HepG2 (cell line): ENCODE measurements at regions not wholly inside any gene's neighbourhood (a gene's known extent, or its start where the extent isn't known, plus 50 kb on each side); places are given as distances from the start of the nearest gene placed in this dataset.
A peak's percentile ranks its signal among the peaks of the same experiment; 100 is the strongest.

Experiments
- FOXJ3 ChIP-seq: sonication (generic); formaldehyde crosslinking; IDR thresholded peaks from 2 replicates; pipeline ENCODE4 v1.4.0; 2020; ENCODE audit warnings: missing genetic modification reagents, mild to moderate bottlenecking, borderline replicate concordance
- HES4 ChIP-seq: sonication (generic); formaldehyde crosslinking; IDR thresholded peaks from 2 replicates; pipeline ENCODE4 v1.9.0; 2021; ENCODE audit warnings: mild to moderate bottlenecking, missing genetic modification reagents, borderline replicate concordance
- HOXA7 ChIP-seq: sonication (generic); formaldehyde crosslinking; IDR thresholded peaks from 2 replicates; pipeline ENCODE4 v1.8.1; 2022; ENCODE audit warnings: mild to moderate bottlenecking, missing genetic modification reagents, moderate library complexity
- MYNN ChIP-seq: sonication (generic); formaldehyde crosslinking; IDR thresholded peaks from 2 replicates; pipeline ENCODE4 v1.4.0; 2020; ENCODE audit warnings: mild to moderate bottlenecking, low read depth, missing genetic modification reagents
- PCBP1 ChIP-seq: fragments of 200-400 bp; formaldehyde crosslinking; IDR thresholded peaks from 2 replicates; pipeline ENCODE4 v1.6.1; 2017; ENCODE audit warnings: mild to moderate bottlenecking, low read depth, low read length, borderline replicate concordance
- RARA ChIP-seq: IDR thresholded peaks from 2 replicates; pipeline ENCODE4 v1.6.1; 2016; ENCODE audit warnings: missing genetic modification reagents, missing compliant biosample characterization
- RBM39 ChIP-seq: fragments of 200-400 bp; formaldehyde crosslinking; IDR thresholded peaks from one replicate; pipeline ENCODE4 v1.6.1; 2018; ENCODE audit warnings: antibody characterized with exemption, mild to moderate bottlenecking, low read depth, low read length; ENCODE audit not compliant: poor library complexity, severe bottlenecking
- SNAI1 ChIP-seq: sonication (generic); formaldehyde crosslinking; IDR thresholded peaks from 2 replicates; pipeline ENCODE4 v1.5.0; 2020; ENCODE audit warnings: mild to moderate bottlenecking, missing genetic modification reagents, borderline replicate concordance
- SP5 ChIP-seq: IDR thresholded peaks from 2 replicates; pipeline ENCODE4 v1.6.1; 2016; ENCODE audit warnings: low read depth, borderline replicate concordance
- TOPORS ChIP-seq: sonication (generic); formaldehyde crosslinking; IDR thresholded peaks from 2 replicates; pipeline ENCODE4 v1.8.0; 2023; ENCODE audit warnings: mild to moderate bottlenecking, missing genetic modification reagents
- ZNF446 ChIP-seq: sonication (generic); formaldehyde crosslinking; IDR thresholded peaks from 2 replicates; pipeline ENCODE4 v1.5.0; 2020; ENCODE audit warnings: mild to moderate bottlenecking, missing genetic modification reagents
- ZNF777 ChIP-seq: sonication (generic); formaldehyde crosslinking; IDR thresholded peaks from 2 replicates; pipeline ENCODE4 v1.4.0; 2020; ENCODE audit warnings: missing genetic modification reagents
- TF ChIP-seq, protein P1 (sequence below): sonication (generic); formaldehyde crosslinking; IDR thresholded peaks from 2 replicates; pipeline ENCODE4 v1.5.1; 2020; ENCODE audit warnings: mild to moderate bottlenecking, moderate library complexity, missing genetic modification reagents
- TF ChIP-seq, protein P2 (sequence below): sonication (generic); formaldehyde crosslinking; IDR thresholded peaks from 2 replicates; pipeline ENCODE4 v1.4.0; 2020; ENCODE audit warnings: mild to moderate bottlenecking, low read depth, missing genetic modification reagents
- TF ChIP-seq, protein P3 (sequence below): fragments of 450-650 bp; IDR thresholded peaks from 2 replicates; pipeline ENCODE4 v1.6.1; 2017; ENCODE audit warnings: mild to moderate bottlenecking
- TF ChIP-seq, protein P4 (sequence below): sonication (generic); formaldehyde crosslinking; IDR thresholded peaks from 2 replicates; pipeline ENCODE4 v1.8.0; 2022; ENCODE audit warnings: low read depth, missing genetic modification reagents
- TF ChIP-seq, protein P5 (sequence below): sonication (generic); formaldehyde crosslinking; IDR thresholded peaks from 2 replicates; pipeline ENCODE4 v1.4.0; 2020; ENCODE audit warnings: missing genetic modification reagents
- TF ChIP-seq, protein P6 (sequence below): sonication (generic); formaldehyde crosslinking; conservative IDR thresholded peaks from 2 replicates; pipeline ENCODE4 v1.4.0; 2020; ENCODE audit warnings: missing genetic modification reagents

DNA sequence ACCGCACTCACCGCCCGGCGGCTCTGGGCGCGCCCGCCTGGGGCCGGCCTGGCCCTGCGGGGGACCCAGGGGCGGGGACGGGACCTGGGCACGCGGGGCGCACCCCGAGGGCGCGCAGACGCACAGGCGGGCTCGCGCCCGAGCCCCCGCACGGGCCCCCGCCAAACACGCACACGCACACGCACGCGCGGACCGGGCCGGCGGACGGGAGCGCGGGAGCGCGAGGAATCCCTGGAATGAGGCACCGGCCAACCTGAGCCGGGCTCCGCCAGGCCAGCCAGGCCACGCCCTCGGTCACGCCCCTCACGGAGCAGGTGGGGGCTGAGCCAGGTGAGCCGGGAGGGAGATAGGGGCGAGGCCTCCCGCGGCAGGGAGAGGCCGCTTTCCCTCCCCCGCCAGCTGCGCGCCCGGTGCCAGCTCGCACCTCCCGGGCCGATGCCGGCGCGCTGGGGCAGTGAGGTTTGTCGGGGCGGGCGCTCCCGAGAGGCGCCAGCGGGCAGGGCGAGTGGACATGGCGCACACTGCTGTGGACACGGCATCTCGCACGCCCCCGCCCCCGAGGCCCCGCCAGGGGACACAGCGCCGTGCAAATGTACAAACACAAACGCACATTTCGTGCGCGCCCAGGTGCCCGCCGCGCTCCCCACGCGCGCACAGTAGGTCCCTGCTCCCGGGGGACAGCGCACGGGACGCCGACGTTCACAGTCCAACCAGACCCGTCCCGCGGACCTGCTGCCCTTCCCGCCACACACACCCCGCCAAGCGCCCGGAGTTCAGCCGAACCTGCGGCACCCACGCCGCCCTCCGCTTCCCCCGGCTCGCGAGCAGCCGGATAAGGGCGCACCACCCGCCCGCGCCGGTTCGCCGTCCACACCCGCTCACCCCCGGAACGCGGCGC is 75.9 kb upstream of the VGLL4 start (continued):
- TF ChIP-seq, protein P1, sequence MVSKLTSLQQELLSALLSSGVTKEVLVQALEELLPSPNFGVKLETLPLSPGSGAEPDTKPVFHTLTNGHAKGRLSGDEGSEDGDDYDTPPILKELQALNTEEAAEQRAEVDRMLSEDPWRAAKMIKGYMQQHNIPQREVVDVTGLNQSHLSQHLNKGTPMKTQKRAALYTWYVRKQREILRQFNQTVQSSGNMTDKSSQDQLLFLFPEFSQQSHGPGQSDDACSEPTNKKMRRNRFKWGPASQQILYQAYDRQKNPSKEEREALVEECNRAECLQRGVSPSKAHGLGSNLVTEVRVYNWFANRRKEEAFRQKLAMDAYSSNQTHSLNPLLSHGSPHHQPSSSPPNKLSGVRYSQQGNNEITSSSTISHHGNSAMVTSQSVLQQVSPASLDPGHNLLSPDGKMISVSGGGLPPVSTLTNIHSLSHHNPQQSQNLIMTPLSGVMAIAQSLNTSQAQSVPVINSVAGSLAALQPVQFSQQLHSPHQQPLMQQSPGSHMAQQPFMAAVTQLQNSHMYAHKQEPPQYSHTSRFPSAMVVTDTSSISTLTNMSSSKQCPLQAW, result no peak
- TF ChIP-seq HES4 (CRISPR knock-in tag) (peak; percentile 55; the same call in 1 of the 2 replicates), FOXJ3 (CRISPR knock-in tag) (no peak), ZNF777 (CRISPR knock-in tag) (no peak), HOXA7 (CRISPR knock-in tag) (no peak), RARA (CRISPR knock-in tag) (0 out of 2 replicates have a peak, but pooled peaks have one; percentile 18), RBM39 (no peak), SP5 (CRISPR knock-in tag) (peak; percentile 12; the same call in 1 of the 2 replicates), TOPORS (CRISPR knock-in tag) (0 out of 2 replicates have a peak, but pooled peaks have one; percentile 54), MYNN (peak; percentile 81; the same call in 1 of the 2 replicates), SNAI1 (CRISPR knock-in tag) (no peak), PCBP1 (no peak), ZNF446 (peak; percentile 57; the same call in 1 of the 2 replicates)
- TF ChIP-seq, protein P2, sequence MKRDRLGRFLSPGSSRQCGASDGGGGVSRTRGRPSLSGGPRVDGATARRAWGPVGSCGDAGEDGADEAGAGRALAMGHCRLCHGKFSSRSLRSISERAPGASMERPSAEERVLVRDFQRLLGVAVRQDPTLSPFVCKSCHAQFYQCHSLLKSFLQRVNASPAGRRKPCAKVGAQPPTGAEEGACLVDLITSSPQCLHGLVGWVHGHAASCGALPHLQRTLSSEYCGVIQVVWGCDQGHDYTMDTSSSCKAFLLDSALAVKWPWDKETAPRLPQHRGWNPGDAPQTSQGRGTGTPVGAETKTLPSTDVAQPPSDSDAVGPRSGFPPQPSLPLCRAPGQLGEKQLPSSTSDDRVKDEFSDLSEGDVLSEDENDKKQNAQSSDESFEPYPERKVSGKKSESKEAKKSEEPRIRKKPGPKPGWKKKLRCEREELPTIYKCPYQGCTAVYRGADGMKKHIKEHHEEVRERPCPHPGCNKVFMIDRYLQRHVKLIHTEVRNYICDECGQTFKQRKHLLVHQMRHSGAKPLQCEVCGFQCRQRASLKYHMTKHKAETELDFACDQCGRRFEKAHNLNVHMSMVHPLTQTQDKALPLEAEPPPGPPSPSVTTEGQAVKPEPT (CRISPR knock-in tag), result no peak
- TF ChIP-seq, protein P3, sequence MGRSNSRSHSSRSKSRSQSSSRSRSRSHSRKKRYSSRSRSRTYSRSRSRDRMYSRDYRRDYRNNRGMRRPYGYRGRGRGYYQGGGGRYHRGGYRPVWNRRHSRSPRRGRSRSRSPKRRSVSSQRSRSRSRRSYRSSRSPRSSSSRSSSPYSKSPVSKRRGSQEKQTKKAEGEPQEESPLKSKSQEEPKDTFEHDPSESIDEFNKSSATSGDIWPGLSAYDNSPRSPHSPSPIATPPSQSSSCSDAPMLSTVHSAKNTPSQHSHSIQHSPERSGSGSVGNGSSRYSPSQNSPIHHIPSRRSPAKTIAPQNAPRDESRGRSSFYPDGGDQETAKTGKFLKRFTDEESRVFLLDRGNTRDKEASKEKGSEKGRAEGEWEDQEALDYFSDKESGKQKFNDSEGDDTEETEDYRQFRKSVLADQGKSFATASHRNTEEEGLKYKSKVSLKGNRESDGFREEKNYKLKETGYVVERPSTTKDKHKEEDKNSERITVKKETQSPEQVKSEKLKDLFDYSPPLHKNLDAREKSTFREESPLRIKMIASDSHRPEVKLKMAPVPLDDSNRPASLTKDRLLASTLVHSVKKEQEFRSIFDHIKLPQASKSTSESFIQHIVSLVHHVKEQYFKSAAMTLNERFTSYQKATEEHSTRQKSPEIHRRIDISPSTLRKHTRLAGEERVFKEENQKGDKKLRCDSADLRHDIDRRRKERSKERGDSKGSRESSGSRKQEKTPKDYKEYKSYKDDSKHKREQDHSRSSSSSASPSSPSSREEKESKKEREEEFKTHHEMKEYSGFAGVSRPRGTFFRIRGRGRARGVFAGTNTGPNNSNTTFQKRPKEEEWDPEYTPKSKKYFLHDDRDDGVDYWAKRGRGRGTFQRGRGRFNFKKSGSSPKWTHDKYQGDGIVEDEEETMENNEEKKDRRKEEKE, result no peak
- TF ChIP-seq, protein P4, sequence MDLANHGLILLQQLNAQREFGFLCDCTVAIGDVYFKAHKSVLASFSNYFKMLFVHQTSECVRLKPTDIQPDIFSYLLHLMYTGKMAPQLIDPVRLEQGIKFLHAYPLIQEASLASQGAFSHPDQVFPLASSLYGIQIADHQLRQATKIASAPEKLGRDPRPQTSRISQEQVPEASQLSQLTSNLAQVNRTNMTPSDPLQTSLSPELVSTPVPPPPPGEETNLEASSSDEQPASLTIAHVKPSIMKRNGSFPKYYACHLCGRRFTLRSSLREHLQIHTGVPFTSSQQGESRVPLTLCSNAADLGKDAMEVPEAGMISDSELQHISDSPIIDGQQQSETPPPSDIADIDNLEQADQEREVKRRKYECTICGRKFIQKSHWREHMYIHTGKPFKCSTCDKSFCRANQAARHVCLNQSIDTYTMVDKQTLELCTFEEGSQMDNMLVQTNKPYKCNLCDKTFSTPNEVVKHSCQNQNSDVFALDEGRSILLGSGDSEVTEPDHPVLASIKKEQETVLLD (CRISPR knock-in tag), result peak; percentile 24
- TF ChIP-seq, protein P5, sequence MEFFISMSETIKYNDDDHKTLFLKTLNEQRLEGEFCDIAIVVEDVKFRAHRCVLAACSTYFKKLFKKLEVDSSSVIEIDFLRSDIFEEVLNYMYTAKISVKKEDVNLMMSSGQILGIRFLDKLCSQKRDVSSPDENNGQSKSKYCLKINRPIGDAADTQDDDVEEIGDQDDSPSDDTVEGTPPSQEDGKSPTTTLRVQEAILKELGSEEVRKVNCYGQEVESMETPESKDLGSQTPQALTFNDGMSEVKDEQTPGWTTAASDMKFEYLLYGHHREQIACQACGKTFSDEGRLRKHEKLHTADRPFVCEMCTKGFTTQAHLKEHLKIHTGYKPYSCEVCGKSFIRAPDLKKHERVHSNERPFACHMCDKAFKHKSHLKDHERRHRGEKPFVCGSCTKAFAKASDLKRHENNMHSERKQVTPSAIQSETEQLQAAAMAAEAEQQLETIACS (CRISPR knock-in tag), result peak; percentile 95
- TF ChIP-seq, protein P6, sequence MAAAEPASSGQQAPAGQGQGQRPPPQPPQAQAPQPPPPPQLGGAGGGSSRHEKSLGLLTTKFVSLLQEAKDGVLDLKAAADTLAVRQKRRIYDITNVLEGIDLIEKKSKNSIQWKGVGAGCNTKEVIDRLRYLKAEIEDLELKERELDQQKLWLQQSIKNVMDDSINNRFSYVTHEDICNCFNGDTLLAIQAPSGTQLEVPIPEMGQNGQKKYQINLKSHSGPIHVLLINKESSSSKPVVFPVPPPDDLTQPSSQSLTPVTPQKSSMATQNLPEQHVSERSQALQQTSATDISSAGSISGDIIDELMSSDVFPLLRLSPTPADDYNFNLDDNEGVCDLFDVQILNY (CRISPR knock-in tag), result no peak
